HEK293T (cell line): ENCODE measurements at regions not wholly inside any gene's neighbourhood (a gene's known extent, or its start where the extent isn't known, plus 50 kb on each side); places are given as distances from the start of the nearest gene placed in this dataset.

Experiments used
- CTCF ChIA-PET: fragments of 350-600 bp; formaldehyde crosslinking; extraction: SDS; loops from one replicate; lab custom pipeline; 2021; ENCODE audit warnings: antibody characterized with exemption, inconsistent platforms; lab: Yijun Ruan, JAX
- POLR2A ChIA-PET: fragments of 350-600 bp; formaldehyde crosslinking; extraction: SDS; loops from one replicate; lab custom pipeline; 2020; ENCODE audit warnings: antibody characterized with exemption, inconsistent platforms; lab: Yijun Ruan, JAX
- DNase-seq: peaks from one replicate; pipeline ENCODE4 v3.0.0; 2012; ENCODE audit warnings: mixed read lengths; ENCODE audit errors: extremely low spot score
- ARNT ChIP-seq: fragments of 450-650 bp; IDR thresholded peaks from 2 replicates; pipeline ENCODE4 v1.6.1; 2017; ENCODE audit warnings: mild to moderate bottlenecking
- BHLHE40 ChIP-seq: fragments of 450-650 bp; IDR thresholded peaks from 2 replicates; pipeline ENCODE4 v1.6.1; 2016; ENCODE audit warnings: mild to moderate bottlenecking, moderate library complexity, borderline replicate concordance
- CTBP1 ChIP-seq: fragments of 450-650 bp; IDR thresholded peaks from 2 replicates; pipeline ENCODE4 v1.6.1; 2016; ENCODE audit warnings: borderline replicate concordance
- ELF4 ChIP-seq: fragments of 450-650 bp; IDR thresholded peaks from 2 replicates; pipeline ENCODE4 v1.6.1; 2017; ENCODE audit warnings: antibody characterized with exemption
- FOXA1 ChIP-seq: fragments of 450-650 bp; IDR thresholded peaks from 2 replicates; pipeline ENCODE4 v1.6.1; 2016; ENCODE audit warnings: mild to moderate bottlenecking
- FOXK2 ChIP-seq: fragments of 450-650 bp; IDR thresholded peaks from 2 replicates; pipeline ENCODE4 v1.6.1; 2016; ENCODE audit warnings: mild to moderate bottlenecking
- FOXM1 ChIP-seq: fragments of 450-650 bp; IDR thresholded peaks from 2 replicates; pipeline ENCODE4 v1.6.1; 2017; ENCODE audit warnings: mild to moderate bottlenecking, borderline replicate concordance
- HDGF ChIP-seq: fragments of 450-650 bp; IDR thresholded peaks from 2 replicates; pipeline ENCODE4 v1.6.1; 2017; ENCODE audit warnings: antibody characterized with exemption, borderline replicate concordance
- L3MBTL2 ChIP-seq: fragments of 450-650 bp; conservative IDR thresholded peaks from 2 replicates; pipeline ENCODE4 v1.6.1; 2016; ENCODE audit warnings: mild to moderate bottlenecking
- LEF1 ChIP-seq: fragments of 450-650 bp; IDR thresholded peaks from 2 replicates; pipeline ENCODE4 v1.6.1; 2017; ENCODE audit warnings: mild to moderate bottlenecking, borderline replicate concordance
- NFRKB ChIP-seq: fragments of 450-650 bp; IDR thresholded peaks from 2 replicates; pipeline ENCODE4 v1.6.1; 2016; ENCODE audit warnings: mild to moderate bottlenecking, moderate library complexity
- PKNOX1 ChIP-seq: fragments of 450-650 bp; IDR thresholded peaks from 2 replicates; pipeline ENCODE4 v1.6.1; 2016
- SP1 ChIP-seq: fragments of 450-650 bp; IDR thresholded peaks from 2 replicates; pipeline ENCODE4 v1.6.1; 2017
- SUZ12 ChIP-seq: fragments of 450-650 bp; IDR thresholded peaks from 2 replicates; pipeline ENCODE4 v1.6.1; 2016; ENCODE audit warnings: mild to moderate bottlenecking
- TARDBP ChIP-seq: fragments of 450-650 bp; IDR thresholded peaks from 2 replicates; pipeline ENCODE4 v1.6.1; 2016
- ZNF384 ChIP-seq: fragments of 450-650 bp; IDR thresholded peaks from 2 replicates; pipeline ENCODE4 v1.6.1; 2016

- ChIA-PET POLR2A (no interaction called here), CTCF (no interaction called here)
- TF ChIP-seq ELF4: no peak
- no peak for TF ChIP-seq L3MBTL2
- TF ChIP-seq ARNT: no peak
- no peak for TF ChIP-seq FOXK2
- DNase-seq: no peak
Observed at GRCh38 chr3:74771401-74771800, 156.9 kb upstream of the CNTN3 start.

GRCh38 chr3:74768010-74768409 lies 153.6 kb upstream of the CNTN3 start:
- ChIA-PET CTCF (no interaction called here), POLR2A (no interaction called here)
- DNase-seq: no peak
- no peak for TF ChIP-seq PKNOX1
- TF ChIP-seq FOXM1: no peak
- no peak for TF ChIP-seq L3MBTL2
- no peak for TF ChIP-seq LEF1
- TF ChIP-seq TARDBP: no peak
- no peak for TF ChIP-seq ZNF384
- TF ChIP-seq NFRKB: no peak
- no peak for TF ChIP-seq SP1
- no peak for TF ChIP-seq ARNT
- no peak for TF ChIP-seq FOXK2
- no peak for TF ChIP-seq BHLHE40
- no peak for TF ChIP-seq ELF4

GRCh38 chr3:74766405-74766804 lies 151.9 kb upstream of the CNTN3 start:
- ChIA-PET POLR2A (no interaction called here), CTCF (no interaction called here)

GRCh38 chr3:74763830-74764229 lies 149.4 kb upstream of the CNTN3 start:
- TF ChIP-seq HDGF (no peak), ARNT (no peak), SUZ12 (no peak), FOXM1 (no peak), L3MBTL2 (no peak)
- no peak for DNase-seq
- ChIA-PET CTCF (no interaction called here), POLR2A (no interaction called here)

More at GRCh38 chr3:74766405-74766804, 151.9 kb upstream of the CNTN3 start:
- TF ChIP-seq NFRKB (no peak), ZNF384 (no peak), FOXM1 (no peak), ELF4 (no peak), TARDBP (no peak), ARNT (no peak), CTBP1 (no peak), FOXA1 (no peak), SP1 (no peak), PKNOX1 (no peak), FOXK2 (no peak), LEF1 (no peak), HDGF (no peak), SUZ12 (no peak), L3MBTL2 (no peak)
- DNase-seq: no peak

GRCh38 chr3:74756674-74757073 lies 142.2 kb upstream of the CNTN3 start:
- TF ChIP-seq LEF1 (no peak), NFRKB (no peak), FOXK2 (no peak), SUZ12 (no peak), L3MBTL2 (no peak), HDGF (no peak), PKNOX1 (no peak), ELF4 (no peak), FOXM1 (no peak), BHLHE40 (no peak), FOXA1 (no peak), CTBP1 (no peak), TARDBP (no peak), ZNF384 (no peak), ARNT (no peak), SP1 (no peak)
- no peak for DNase-seq
- POLR2A ChIA-PET: no interaction called here
- CTCF ChIA-PET: no interaction called here

- ChIA-PET POLR2A (no interaction called here), CTCF (interaction anchor here (0.8 kb wide), 1 partner anchor 332 kb away, joined by 3 read pairs; no protein-coding TSS in a partner anchor)
- DNase-seq: no peak
- TF ChIP-seq NFRKB: no peak
- no peak for TF ChIP-seq BHLHE40
- no peak for TF ChIP-seq FOXA1
- no peak for TF ChIP-seq L3MBTL2
- TF ChIP-seq SUZ12: no peak
- no peak for TF ChIP-seq CTBP1
- no peak for TF ChIP-seq ARNT
- TF ChIP-seq ELF4: no peak
- no peak for TF ChIP-seq LEF1
- no peak for TF ChIP-seq SP1
- no peak for TF ChIP-seq ZNF384
- TF ChIP-seq PKNOX1: no peak
- no peak for TF ChIP-seq FOXK2
- no peak for TF ChIP-seq HDGF
- TF ChIP-seq TARDBP: no peak
- no peak for TF ChIP-seq FOXM1
Observed at GRCh38 chr3:74752290-74752689, 137.8 kb upstream of the CNTN3 start.
